Spleen (tissue), 7 donors: ENCODE measurements at regions not wholly inside any gene's neighbourhood (a gene's known extent, or its start where the extent isn't known, plus 50 kb on each side); places are given as distances from the start of the nearest gene placed in this dataset.
A peak's percentile ranks its signal among the peaks of the same experiment; 100 is the strongest.

Experiments used
- CTCF ChIP-seq, 11 experiments: fragments of 200-600 bp in 7 of 11; fragments of 450-650 bp in 4 of 11; sonication (generic) in 4 of 11; IDR thresholded peaks in 8 of 11; conservative IDR thresholded peaks in 3 of 11; 1 replicate in 7 of 11; 2 replicates in 4 of 11; pipeline versions ENCODE4 v1.4.0 to v1.8.0; 2016 to 2021; ENCODE audit warnings: antibody characterized with exemption in 11 of 11, inconsistent platforms in 4 of 11, mild to moderate bottlenecking in 1 of 11
- POLR2A ChIP-seq, 3 donors: fragments of 450-650 bp; IDR thresholded peaks; one replicate each; pipeline ENCODE4 v1.5.1; 2017; ENCODE audit warnings: antibody characterized with exemption in 3 of 3, mild to moderate bottlenecking in 1 of 3
- POLR2AphosphoS5 ChIP-seq, 3 donors: sonication (generic); formaldehyde crosslinking; IDR thresholded peaks; one replicate each; pipeline ENCODE4 v1.5.1; 2017; ENCODE audit warnings: antibody characterized with exemption in 3 of 3
- donor health status: DM: no; HTN: no; CAD: no; lungs with moderate emphysema.
- donor health status: DM: no; HTN: no; CAD: no.
- donor health status: DM: no; HTN: no; CAD: no.

GRCh38 chr12:124174451-124175348 lies 120.2 kb upstream of the RFLNA start:
- no peak for TF ChIP-seq POLR2A (IDR thresholded peaks at IDR 0.05)
- TF ChIP-seq POLR2AphosphoS5 (IDR thresholded peaks at IDR 0.05), result peak in 2 of 3 donors; percentile 34 to 45
- no peak for TF ChIP-seq CTCF (IDR thresholded peaks at IDR 0.05 in 8 of 11, conservative IDR thresholded peaks at IDR 0.05 in 3 of 11)
